Ovary (tissue), 7 donors: ENCODE measurements at regions not wholly inside any gene's neighbourhood (a gene's known extent, or its start where the extent isn't known, plus 50 kb on each side); places are given as distances from the start of the nearest gene placed in this dataset.

Experiments used
- DNase-seq, 5 donors: peaks; one replicate each; pipeline ENCODE4 v3.0.0-alpha.2; 2019 to 2020
- H3K27ac ChIP-seq, 2 donors: fragments of 200-600 bp; one replicate each; pipeline versions ENCODE4 v1.5.1 to v1.8.0; 2019 to 2022
- H3K27me3 ChIP-seq: fragments of 200-600 bp; one replicate; pipeline ENCODE4 v1.8.0; 2022
- H3K36me3 ChIP-seq: fragments of 200-600 bp; sonication (generic); one replicate; pipeline ENCODE4 v1.5.1; 2019
- H3K4me1 ChIP-seq: one replicate; pipeline ENCODE4 v1.8.1; 2013; ENCODE audit warnings: mild to moderate bottlenecking, moderate library complexity; ENCODE audit not compliant: insufficient read depth
- H3K4me3 ChIP-seq: fragments of 200-600 bp; sonication (generic); one replicate; pipeline ENCODE4 v1.5.1; 2017
- H3K9me3 ChIP-seq, 2 donors: fragments of 200-600 bp in 1 of 2; sonication (generic) in 1 of 2; one replicate each; pipeline versions ENCODE4 v1.5.1 to v1.8.1; 2013 to 2019; ENCODE audit warnings: mild to moderate bottlenecking in 1 of 2, moderate library complexity in 1 of 2
- CTCF ChIP-seq, 3 donors: fragments of 450-650 bp in 2 of 3; fragments of 200-600 bp in 1 of 3; IDR thresholded peaks; one replicate each; pipeline versions ENCODE4 v1.5.1 to v1.8.0; 2016 to 2022; ENCODE audit warnings: antibody characterized with exemption in 3 of 3, mild to moderate bottlenecking in 1 of 3
- EP300 ChIP-seq: sonication (generic); formaldehyde crosslinking; IDR thresholded peaks from one replicate; pipeline ENCODE4 v1.6.1; 2017; ENCODE audit warnings: antibody characterized with exemption
- POLR2A ChIP-seq: fragments of 450-650 bp; IDR thresholded peaks from one replicate; pipeline ENCODE4 v1.6.1; 2017; ENCODE audit warnings: antibody characterized with exemption, mild to moderate bottlenecking, moderate library complexity
- WGBS, 3 donors: extraction: QIAGEN DNeasy Blood & Tissue Kit in 1 of 3; methylation state at CpG; one replicate each; pipeline versions ENCODE4 v1.1.5 to v1.1.7; 2013 to 2017; 5-methylcytosine and 5-hydroxymethylcytosine counted together
- intact Hi-C, 4 donors: fragments of 100-400 bp; cut with DNase I; formaldehyde crosslinking; loops; one replicate each; pipeline versions ENCODE4 v1.11.0 to v1.15.1; 2022 to 2023
- donor health status: DM: no; HTN: no; CAD: no; lungs with moderate emphysema.
- donor health status: DM: no; HTN: no; CAD: no.
- donor health status: Bipolar disorder and iron deficiency.
- donor health status: DM: no; HTN: no; CAD: no.
- donor health status: DM: yes; HTN: yes; CAD: no.

GRCh38 chr2:117232305-117232704 is 582.2 kb upstream of the DDX18 start:
- no peak for DNase-seq
- Histone ChIP-seq H3K27me3 (no peaks in the 10 kb centered on the region), H3K4me1 (no peaks in the 10 kb centered on the region), H3K4me3 (no peak overlapping the region), H3K9me3 (no peaks in the 10 kb centered on the region), H3K27ac (no peak overlapping the region), H3K36me3 (no peaks in the 10 kb centered on the region)
- TF ChIP-seq CTCF (IDR thresholded peaks at IDR 0.05) (no peak), POLR2A (no peak), EP300 (no peak)
- WGBS, 3 donors: 78 to 89% (median 80%) methylated on average over 2 of the region's 2 CpGs
- intact Hi-C loops: no loop called here

- Histone ChIP-seq H3K27ac (no peak overlapping the region), H3K4me3 (no peak overlapping the region), H3K9me3 (no peaks in the 10 kb centered on the region), H3K27me3 (no peaks in the 10 kb centered on the region), H3K4me1 (no peaks in the 10 kb centered on the region), H3K36me3 (no peaks in the 10 kb centered on the region)
- 54 to 66% (median 58%) methylated on average over 6 of the region's 6 CpGs for WGBS, 3 donors
- intact Hi-C loops: no loop called here
- TF ChIP-seq EP300 (no peak), POLR2A (no peak), CTCF (IDR thresholded peaks at IDR 0.05) (no peak)
- DNase-seq: no peak
These were observed 557.1 kb upstream of the DDX18 start for GRCh38 chr2:117257362-117257761.

GRCh38 chr2:117269574-117269973 is 544.9 kb upstream of the DDX18 start:
- Histone ChIP-seq H3K9me3 (no peaks in the 10 kb centered on the region), H3K36me3 (no peaks in the 10 kb centered on the region), H3K4me3 (no peak overlapping the region), H3K27me3 (no peaks in the 10 kb centered on the region), H3K27ac (no peak overlapping the region), H3K4me1 (no peaks in the 10 kb centered on the region)
- DNase-seq: no peak
- TF ChIP-seq CTCF (IDR thresholded peaks at IDR 0.05): no peak
- TF ChIP-seq EP300: no peak
- no peak for TF ChIP-seq POLR2A
- 30 to 49% (median 37%) methylated on average over 1 of the region's 1 CpG for WGBS, 3 donors
- intact Hi-C loops: no loop called here

- H3K4me3 ChIP-seq: no peak overlapping the region
- H3K36me3 ChIP-seq: no peaks in the 10 kb centered on the region
- TF ChIP-seq POLR2A: no peak
- no peak for TF ChIP-seq EP300
- no peaks in the 10 kb centered on the region for H3K27me3 ChIP-seq
- no peak overlapping the region for H3K27ac ChIP-seq
- DNase-seq: no peak
- H3K9me3 ChIP-seq: no peaks in the 10 kb centered on the region
- intact Hi-C loops: no loop called here
- WGBS, 3 donors: 40 to 62% (median 51%) methylated on average over 1 of the region's 1 CpG
- H3K4me1 ChIP-seq: no peaks in the 10 kb centered on the region
These were observed 542.9 kb upstream of the DDX18 start for GRCh38 chr2:117271631-117272030.

GRCh38 chr2:117273009-117273671 is 541.4 kb upstream of the DDX18 start:
- WGBS, 3 donors: 19 to 34% (median 22%) methylated on average over 6 of the region's 6 CpGs
- H3K4me3 ChIP-seq: no peak overlapping the region

More at GRCh38 chr2:117273009-117273671, 541.4 kb upstream of the DDX18 start:
- no peak for DNase-seq
- no peak overlapping the region for H3K27ac ChIP-seq
- no peaks in the 10 kb centered on the region for H3K27me3 ChIP-seq
- TF ChIP-seq CTCF (IDR thresholded peaks at IDR 0.05): no peak
- no peak for TF ChIP-seq POLR2A
- TF ChIP-seq EP300: no peak
- H3K36me3 ChIP-seq: no peaks in the 10 kb centered on the region
- intact Hi-C loops: no loop called here
- no peaks in the 10 kb centered on the region for H3K9me3 ChIP-seq
- no peaks in the 10 kb centered on the region for H3K4me1 ChIP-seq
